Progenitor cell of endocrine pancreas (in vitro differentiated cells): ENCODE measurements at regions not wholly inside any gene's neighbourhood (a gene's known extent, or its start where the extent isn't known, plus 50 kb on each side); places are given as distances from the start of the nearest gene placed in this dataset.
"Not testable (repeated sequence)": the region's sequence is repeated elsewhere in the genome, so short reads cannot be mapped to it uniquely, and the experiment has no call there.

Experiments used
- DNase-seq: peaks from one replicate; pipeline ENCODE4 v3.0.0; 2021; ENCODE audit warnings: low spot score; ENCODE audit not compliant: unreplicated experiment
- H3K27ac Mint-ChIP-seq: 2 replicates; pipeline ENCODE4 v1.8.0; 2021; ENCODE audit warnings: mild to moderate bottlenecking, moderate library complexity, mixed read lengths
- H3K27me3 Mint-ChIP-seq: 2 replicates; pipeline ENCODE4 v1.8.0; 2021; ENCODE audit warnings: mixed read lengths
- H3K36me3 Mint-ChIP-seq: 2 replicates; pipeline ENCODE4 v1.8.0; 2022; ENCODE audit warnings: mixed read lengths; ENCODE audit not compliant: insufficient read depth
- H3K4me1 Mint-ChIP-seq: 2 replicates; pipeline ENCODE4 v1.8.0; 2021; ENCODE audit warnings: low read depth, mixed read lengths
- H3K4me3 Mint-ChIP-seq: 2 replicates; pipeline ENCODE4 v1.8.0; 2021; ENCODE audit warnings: low read depth, mild to moderate bottlenecking, moderate library complexity, mixed read lengths
- H3K9me3 Mint-ChIP-seq: 2 replicates; pipeline ENCODE4 v1.8.0; 2021; ENCODE audit warnings: low read depth, mixed read lengths
- TF ChIP-seq, protein P1 (sequence below): fragments of 200-600 bp; sonication (generic); IDR thresholded peaks from one replicate; pipeline ENCODE4 v1.5.0; 2021; ENCODE audit warnings: antibody characterized with exemption, mild to moderate bottlenecking; ENCODE audit not compliant: unreplicated experiment

DNA sequence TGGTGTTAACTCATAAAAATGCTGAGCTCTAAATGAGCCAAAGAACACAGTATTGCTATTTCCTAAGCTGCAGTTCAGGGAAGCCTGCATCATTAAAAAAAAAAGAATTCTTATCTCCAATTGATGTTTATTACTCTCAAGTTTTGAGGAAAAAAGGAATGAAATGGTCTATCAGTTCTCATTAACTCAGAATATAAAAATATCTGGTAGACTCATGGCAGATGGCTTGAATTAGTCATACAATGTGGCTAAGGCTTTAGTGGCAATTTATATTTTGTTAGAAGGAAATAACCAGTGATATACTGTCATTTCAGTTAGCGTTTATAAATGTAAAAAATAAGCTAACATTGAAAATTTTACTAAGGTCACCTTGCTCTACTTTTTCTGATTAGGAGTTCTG is 1403.4 kb upstream of the C9orf72 start:
- Mint-ChIP-seq H3K9me3 (peaks cover 8% of the 10 kb centered on the region), H3K4me3 (no peak overlapping the region), H3K36me3 (no peaks in the 10 kb centered on the region), H3K4me1 (no peaks in the 10 kb centered on the region), H3K27me3 (no peaks in the 10 kb centered on the region), H3K27ac (no peak overlapping the region)
- TF ChIP-seq, protein P1, sequence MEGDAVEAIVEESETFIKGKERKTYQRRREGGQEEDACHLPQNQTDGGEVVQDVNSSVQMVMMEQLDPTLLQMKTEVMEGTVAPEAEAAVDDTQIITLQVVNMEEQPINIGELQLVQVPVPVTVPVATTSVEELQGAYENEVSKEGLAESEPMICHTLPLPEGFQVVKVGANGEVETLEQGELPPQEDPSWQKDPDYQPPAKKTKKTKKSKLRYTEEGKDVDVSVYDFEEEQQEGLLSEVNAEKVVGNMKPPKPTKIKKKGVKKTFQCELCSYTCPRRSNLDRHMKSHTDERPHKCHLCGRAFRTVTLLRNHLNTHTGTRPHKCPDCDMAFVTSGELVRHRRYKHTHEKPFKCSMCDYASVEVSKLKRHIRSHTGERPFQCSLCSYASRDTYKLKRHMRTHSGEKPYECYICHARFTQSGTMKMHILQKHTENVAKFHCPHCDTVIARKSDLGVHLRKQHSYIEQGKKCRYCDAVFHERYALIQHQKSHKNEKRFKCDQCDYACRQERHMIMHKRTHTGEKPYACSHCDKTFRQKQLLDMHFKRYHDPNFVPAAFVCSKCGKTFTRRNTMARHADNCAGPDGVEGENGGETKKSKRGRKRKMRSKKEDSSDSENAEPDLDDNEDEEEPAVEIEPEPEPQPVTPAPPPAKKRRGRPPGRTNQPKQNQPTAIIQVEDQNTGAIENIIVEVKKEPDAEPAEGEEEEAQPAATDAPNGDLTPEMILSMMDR = no peak
- no peak for DNase-seq

DNA sequence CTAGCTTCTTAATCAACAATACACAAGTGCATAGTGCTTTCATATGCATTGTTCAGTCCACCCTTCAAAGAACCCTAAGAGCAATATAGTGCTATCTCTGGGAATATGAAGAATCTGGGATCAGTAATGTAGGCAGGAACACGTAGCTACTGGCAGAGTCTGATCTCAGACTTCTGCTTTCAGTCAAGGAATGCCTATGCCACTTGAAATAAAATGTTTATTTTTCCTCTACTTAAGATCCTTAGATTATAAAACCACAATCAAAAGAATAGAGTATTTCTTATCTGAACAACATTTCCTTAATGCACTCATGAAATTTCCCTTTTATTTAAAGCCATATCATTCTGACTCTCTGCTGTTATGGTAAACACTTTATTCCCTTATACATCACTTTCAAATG is 1407.8 kb upstream of the C9orf72 start:
- Mint-ChIP-seq H3K4me1 (no peaks in the 10 kb centered on the region), H3K4me3 (no peak overlapping the region), H3K27me3 (no peaks in the 10 kb centered on the region), H3K36me3 (no peaks in the 10 kb centered on the region), H3K27ac (no peak overlapping the region), H3K9me3 (no peaks in the 10 kb centered on the region)
- DNase-seq = no peak
- TF ChIP-seq, protein P1 = no peak

DNA sequence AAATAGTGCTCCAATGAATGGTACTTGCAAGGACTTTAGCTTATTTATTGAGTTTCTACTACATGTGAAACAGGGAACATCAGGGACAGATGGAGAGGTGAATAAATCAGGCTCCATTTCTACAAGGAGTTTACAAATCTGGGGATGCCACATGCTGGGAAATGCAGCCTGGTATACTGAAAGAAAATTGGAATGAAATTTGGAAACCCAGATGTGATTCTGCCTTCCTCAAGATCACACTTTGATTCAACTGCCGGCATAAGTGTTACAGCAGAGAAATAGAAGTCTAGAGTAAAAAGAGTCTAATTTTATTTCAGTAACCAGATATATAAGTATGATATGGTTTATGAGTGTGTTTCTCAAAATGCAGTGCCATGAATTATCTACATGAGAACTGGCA is 1408.4 kb upstream of the C9orf72 start:
- Mint-ChIP-seq H3K9me3 (no peaks in the 10 kb centered on the region), H3K27ac (no peak overlapping the region), H3K4me3 (no peak overlapping the region), H3K36me3 (no peaks in the 10 kb centered on the region), H3K4me1 (no peaks in the 10 kb centered on the region), H3K27me3 (no peaks in the 10 kb centered on the region)
- DNase-seq = no peak
- TF ChIP-seq, protein P1 = no peak

DNA sequence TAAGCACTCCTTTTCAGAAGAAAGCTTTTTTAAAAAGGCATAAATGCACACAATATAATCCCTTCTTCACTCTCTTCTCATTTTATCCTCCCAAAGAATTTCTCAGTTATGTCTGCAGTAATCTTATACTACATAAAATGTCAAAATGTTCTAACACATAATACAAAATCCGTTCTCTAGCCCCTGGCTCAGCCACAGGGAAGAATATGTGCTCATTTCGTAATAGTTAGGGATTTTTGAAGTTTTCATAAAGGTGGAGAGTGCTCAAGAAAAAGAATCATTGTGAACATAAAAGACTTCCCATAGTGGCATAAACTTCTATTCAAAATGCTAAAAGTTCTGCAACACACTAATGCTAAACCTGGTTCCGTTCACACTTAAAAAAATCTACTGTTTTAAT is 1410.7 kb upstream of the C9orf72 start:
- TF ChIP-seq, protein P1 = no peak
- no peaks in the 10 kb centered on the region for H3K36me3 Mint-ChIP-seq
- no peaks in the 10 kb centered on the region for H3K4me1 Mint-ChIP-seq
- DNase-seq = no peak
- no peaks in the 10 kb centered on the region for H3K9me3 Mint-ChIP-seq
- H3K27me3 Mint-ChIP-seq = no peaks in the 10 kb centered on the region
- no peak overlapping the region for H3K27ac Mint-ChIP-seq
- H3K4me3 Mint-ChIP-seq = no peak overlapping the region

DNA sequence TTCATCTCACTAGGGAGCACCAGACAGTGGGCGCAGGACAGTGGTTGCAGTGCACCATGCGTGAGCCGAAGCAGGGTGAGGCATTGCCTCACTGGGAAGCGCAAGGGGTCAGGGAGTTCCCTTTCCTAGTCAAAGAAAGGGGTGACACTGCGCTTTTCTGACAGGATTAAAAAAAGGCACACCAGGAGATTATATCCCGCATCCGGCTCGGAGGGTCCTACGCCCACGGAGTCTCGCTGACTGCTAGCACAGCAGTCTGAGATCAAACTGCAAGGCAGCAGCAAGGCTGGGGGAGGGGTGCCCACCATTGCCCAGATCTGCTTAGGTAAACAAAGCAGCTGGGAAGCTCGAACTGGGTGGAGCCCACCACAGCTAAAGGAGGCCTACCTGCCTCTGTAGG is 1416.7 kb upstream of the C9orf72 start:
- not testable (repeated sequence) for H3K27me3 Mint-ChIP-seq, H3K4me1 Mint-ChIP-seq, H3K4me3 Mint-ChIP-seq, H3K36me3 Mint-ChIP-seq, H3K27ac Mint-ChIP-seq, DNase-seq, H3K9me3 Mint-ChIP-seq

DNA sequence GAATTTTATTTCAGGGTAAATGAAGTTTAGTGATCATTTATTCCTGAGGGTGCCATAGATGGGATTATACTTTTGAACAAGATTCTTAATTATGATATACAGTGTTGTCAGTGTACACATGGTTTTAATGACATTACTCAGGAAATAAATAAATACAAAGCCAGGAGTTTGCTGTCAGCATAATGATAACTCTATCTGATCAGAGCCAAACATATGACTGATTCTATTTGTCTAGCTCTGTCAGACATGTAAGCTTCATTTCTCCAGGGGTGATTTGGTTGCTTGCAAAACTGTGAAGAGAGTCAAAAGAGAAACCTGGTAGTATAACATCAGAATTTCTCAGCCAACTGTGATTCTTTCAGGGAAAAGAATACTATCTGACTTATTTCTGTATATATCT is 1425.8 kb upstream of the C9orf72 start:
- Mint-ChIP-seq H3K36me3 (no peaks in the 10 kb centered on the region), H3K27ac (no peak overlapping the region), H3K4me3 (no peak overlapping the region), H3K27me3 (no peaks in the 10 kb centered on the region), H3K4me1 (peaks cover 14% of the 10 kb centered on the region), H3K9me3 (no peaks in the 10 kb centered on the region)
- no peak for DNase-seq
- TF ChIP-seq, protein P1 = no peak
